ENCODE measurements at regions not wholly inside any gene's neighbourhood (a gene's known extent, or its start where the extent isn't known, plus 50 kb on each side); places are given as distances from the start of the nearest gene placed in this dataset.

DNA sequence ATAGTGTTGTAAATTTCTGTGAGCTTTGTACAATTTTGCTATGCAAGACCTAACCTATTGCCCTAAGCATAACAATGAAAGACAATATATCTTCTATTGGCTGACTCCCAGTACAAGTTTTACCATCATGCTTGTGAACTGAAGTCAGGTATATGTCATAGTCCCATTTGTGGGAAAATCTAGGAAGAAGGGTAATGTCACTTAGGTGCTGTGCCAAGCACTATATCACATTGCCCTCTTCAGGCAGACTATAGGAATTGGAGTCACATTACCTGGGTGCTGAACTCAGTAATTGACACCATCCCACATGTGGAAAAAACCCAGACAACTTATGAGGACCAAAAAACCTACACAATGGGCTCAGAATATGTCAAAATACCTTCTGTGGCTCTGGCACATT, 907.4 kb upstream of the AMELY start:
- TF ChIP-seq CTCF (IDR thresholded peaks at IDR 0.05 in 4 of 5, conservative IDR thresholded peaks at IDR 0.05 in 1 of 5), result no peak
- no peak for TF ChIP-seq POLR2A (IDR thresholded peaks at IDR 0.05)

All from gastrocnemius medialis (tissue), 4 donors.